CD4-positive, alpha-beta T cell (primary cell): ENCODE measurements at regions not wholly inside any gene's neighbourhood (a gene's known extent, or its start where the extent isn't known, plus 50 kb on each side); places are given as distances from the start of the nearest gene placed in this dataset.

ENCODE experiments used
- ATAC-seq: fragments of 200-7000 bp; cut with Tn5 transposase; one replicate; pipeline ENCODE4 v1.10.0; 2022; ENCODE audit warnings: mild to moderate bottlenecking; ENCODE audit not compliant: poor library complexity
- CTCF ChIA-PET: fragments of 350-600 bp; sonication (Branson Sonifier 250); formaldehyde crosslinking; loops from one replicate; lab custom pipeline; 2021; ENCODE audit warnings: antibody characterized with exemption, inconsistent platforms; lab: Charles Lee
- POLR2A ChIA-PET: fragments of 350-600 bp; sonication (Branson Sonifier 250); formaldehyde crosslinking; loops from one replicate; lab custom pipeline; 2021; ENCODE audit warnings: antibody characterized with exemption, inconsistent platforms; lab: Charles Lee
- DNase-seq, 14 experiments: peaks; one replicate each; pipeline ENCODE4 v3.0.0-alpha.2; 2013 to 2020; ENCODE audit warnings: mixed read lengths in 2 of 14
- H3K27ac ChIP-seq, 2 donors: one replicate each; pipeline versions ENCODE4 v1.5.1 to v1.7.0; 2013; ENCODE audit warnings: low read length in 2 of 2, low read depth in 1 of 2, mild to moderate bottlenecking in 1 of 2
- H3K27me3 ChIP-seq, 2 experiments: 1 replicate in 1 of 2; 2 replicates in 1 of 2; pipeline versions ENCODE4 v1.6.1 to v1.7.0; 2013; ENCODE audit warnings: low read length in 2 of 2, control low read depth in 1 of 2, mild to moderate bottlenecking in 1 of 2, moderate library complexity in 1 of 2; ENCODE audit not compliant: insufficient read depth in 2 of 2, control insufficient read depth in 1 of 2
- H3K36me3 ChIP-seq: one replicate; pipeline ENCODE4 v1.6.1; 2013; ENCODE audit warnings: low read length, control low read depth; ENCODE audit not compliant: insufficient read depth
- H3K4me1 ChIP-seq: one replicate; pipeline ENCODE4 v1.6.1; 2013; ENCODE audit warnings: low read length, control low read depth; ENCODE audit not compliant: insufficient read depth
- H3K4me3 ChIP-seq: one replicate; pipeline ENCODE4 v1.5.1; 2013; ENCODE audit warnings: mild to moderate bottlenecking, low read length, moderate library complexity
- H3K9me3 ChIP-seq, 2 experiments: 1 replicate in 1 of 2; 2 replicates in 1 of 2; pipeline versions ENCODE4 v1.6.1 to v1.7.0; 2013; ENCODE audit warnings: low read length in 2 of 2, mild to moderate bottlenecking in 2 of 2, control low read depth in 1 of 2, moderate library complexity in 1 of 2; ENCODE audit not compliant: control insufficient read depth in 1 of 2, insufficient read depth in 1 of 2
- H3K27ac Mint-ChIP-seq: one replicate; pipeline ENCODE4 v1.8.0; 2020; ENCODE audit warnings: mixed read lengths
- H3K27me3 Mint-ChIP-seq: one replicate; pipeline ENCODE4 v1.8.0; 2021; ENCODE audit warnings: mixed read lengths
- H3K36me3 Mint-ChIP-seq: one replicate; pipeline ENCODE4 v1.8.0; 2021; ENCODE audit warnings: low read depth, mixed read lengths
- H3K4me1 Mint-ChIP-seq: one replicate; pipeline ENCODE4 v1.8.0; 2021; ENCODE audit warnings: low read depth, mixed read lengths
- H3K4me3 Mint-ChIP-seq: one replicate; pipeline ENCODE4 v1.8.0; 2020; ENCODE audit warnings: mild to moderate bottlenecking, mixed read lengths
- H3K9me3 Mint-ChIP-seq: one replicate; pipeline ENCODE4 v1.8.0; 2020; ENCODE audit warnings: mixed read lengths
- CTCF ChIP-seq: fragments of 200-600 bp; IDR thresholded peaks from one replicate; pipeline ENCODE4 v1.8.0; 2022; ENCODE audit warnings: antibody characterized with exemption, mild to moderate bottlenecking
- intact Hi-C, 2 experiments: fragments of 100-400 bp; cut with DNase I in 1 of 2; cut with micrococcal nuclease in 1 of 2; formaldehyde crosslinking; loops; one replicate each; pipeline versions ENCODE4 v1.15.1 to v1.9.0; 2023 to 2025; cut with DNase I, micrococcal nuclease

- Mint-ChIP-seq H3K4me3 (peak overlapping the region; percentile 81), H3K4me1 (peaks cover 28% of the 10 kb centered on the region), H3K36me3 (no peaks in the 10 kb centered on the region), H3K9me3 (no peaks in the 10 kb centered on the region), H3K27me3 (no peaks in the 10 kb centered on the region), H3K27ac (peak overlapping the region; percentile 93)
- ATAC-seq (peak; percentile 86), DNase-seq (peak in 11 of 14 experiments; percentile 25 to 84 (median 56))
- Histone ChIP-seq H3K9me3 (no peaks in the 10 kb centered on the region), H3K4me3 (peak overlapping the region; percentile 29), H3K36me3 (no peaks in the 10 kb centered on the region), H3K4me1 (peaks cover 23% of the 10 kb centered on the region), H3K27me3 (no peaks in the 10 kb centered on the region), H3K27ac (peak overlapping the region; percentile 37 to 68)
- no peak for TF ChIP-seq CTCF
- intact Hi-C loops = no loop called here
- ChIA-PET CTCF (no interaction called here), POLR2A (interaction anchor here (0.7 to 1.0 kb wide), 2 partner anchors 22 to 23 kb away, joined by 3 read pairs; no protein-coding TSS in a partner anchor)
Observed at GRCh38 chrX:39174772-39175417, 373.6 kb downstream of the MID1IP1 start.

- ChIA-PET CTCF (no interaction called here), POLR2A (interaction anchor here (1.0 kb wide), 1 partner anchor 21 kb away, joined by 3 read pairs; no protein-coding TSS in a partner anchor)
- H3K27me3 ChIP-seq = no peaks in the 10 kb centered on the region
- H3K27me3 Mint-ChIP-seq = no peaks in the 10 kb centered on the region
- peaks cover 23% of the 10 kb centered on the region for H3K4me1 ChIP-seq
- DNase-seq = no peak
- peak overlapping the region; percentile 93 for H3K27ac Mint-ChIP-seq
- H3K36me3 ChIP-seq = no peaks in the 10 kb centered on the region
- peak overlapping the region; percentile 29 for H3K4me3 ChIP-seq
- peaks cover 28% of the 10 kb centered on the region for H3K4me1 Mint-ChIP-seq
- no peak for TF ChIP-seq CTCF
- intact Hi-C loops = no loop called here
- H3K36me3 Mint-ChIP-seq = no peaks in the 10 kb centered on the region
- no peaks in the 10 kb centered on the region for H3K9me3 Mint-ChIP-seq
- ATAC-seq = no peak
- peak overlapping the region; percentile 37 to 68 for H3K27ac ChIP-seq
- H3K4me3 Mint-ChIP-seq = peak overlapping the region; percentile 81
- H3K9me3 ChIP-seq = no peaks in the 10 kb centered on the region
Observed at GRCh38 chrX:39175418-39176057, 374.3 kb downstream of the MID1IP1 start.

GRCh38 chrX:39176105-39176504 is 374.8 kb downstream of the MID1IP1 start:
- Histone ChIP-seq H3K4me3 (no peak overlapping the region), H3K27ac (no peak overlapping the region), H3K4me1 (peaks cover 23% of the 10 kb centered on the region), H3K27me3 (no peaks in the 10 kb centered on the region), H3K9me3 (no peaks in the 10 kb centered on the region), H3K36me3 (no peaks in the 10 kb centered on the region)
- Mint-ChIP-seq H3K4me1 (peaks cover 28% of the 10 kb centered on the region), H3K4me3 (no peak overlapping the region), H3K9me3 (no peaks in the 10 kb centered on the region), H3K27me3 (no peaks in the 10 kb centered on the region), H3K27ac (peak overlapping the region; percentile 93), H3K36me3 (no peaks in the 10 kb centered on the region)
- ATAC-seq (no peak), DNase-seq (no peak)
- POLR2A ChIA-PET = no interaction called here
- TF ChIP-seq CTCF = no peak
- CTCF ChIA-PET = no interaction called here
- intact Hi-C loops = no loop called here
